HG02678 (cell line): ENCODE measurements at regions not wholly inside any gene's neighbourhood (a gene's known extent, or its start where the extent isn't known, plus 50 kb on each side); places are given as distances from the start of the nearest gene placed in this dataset.

Experiments
- ATAC-seq: cut with Tn5 transposase; IDR thresholded peaks from one replicate; pipeline ENCODE4 v1.9.1; 2021; ENCODE audit warnings: mild to moderate bottlenecking, moderate library complexity; ENCODE audit not compliant: unreplicated experiment

GRCh38 chr6:33869826-33870423, 66.1 kb upstream of the MLN start:
- no peak for ATAC-seq

DNA sequence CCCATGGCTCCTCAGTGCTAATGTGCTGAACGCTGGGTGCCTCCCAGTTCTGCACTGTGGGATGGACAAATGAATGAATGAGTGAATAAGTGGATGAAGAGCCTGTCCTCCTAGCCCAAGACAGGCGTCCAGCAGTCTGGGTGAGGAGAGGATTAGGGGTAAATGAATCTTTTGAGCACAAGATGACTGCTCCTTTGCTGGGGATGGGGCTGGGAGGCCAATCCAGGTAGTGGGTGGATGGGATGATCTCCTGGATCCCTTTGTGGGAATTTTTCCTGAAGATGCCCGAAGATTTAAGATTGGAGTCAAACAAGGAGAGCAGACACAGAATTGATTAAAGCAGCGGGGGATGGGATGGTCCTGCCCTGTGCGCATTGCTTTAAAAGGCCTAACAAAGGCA, 65.3 kb upstream of the MLN start:
- ATAC-seq: no peak

GRCh38 chr6:33868141-33868540, 64.3 kb upstream of the MLN start:
- no peak for ATAC-seq

- ATAC-seq: no peak
Measured at GRCh38 chr6:33865478-33866077, 61.8 kb upstream of the MLN start.

GRCh38 chr6:33863723-33864440, 60.1 kb upstream of the MLN start:
- ATAC-seq: no peak

DNA sequence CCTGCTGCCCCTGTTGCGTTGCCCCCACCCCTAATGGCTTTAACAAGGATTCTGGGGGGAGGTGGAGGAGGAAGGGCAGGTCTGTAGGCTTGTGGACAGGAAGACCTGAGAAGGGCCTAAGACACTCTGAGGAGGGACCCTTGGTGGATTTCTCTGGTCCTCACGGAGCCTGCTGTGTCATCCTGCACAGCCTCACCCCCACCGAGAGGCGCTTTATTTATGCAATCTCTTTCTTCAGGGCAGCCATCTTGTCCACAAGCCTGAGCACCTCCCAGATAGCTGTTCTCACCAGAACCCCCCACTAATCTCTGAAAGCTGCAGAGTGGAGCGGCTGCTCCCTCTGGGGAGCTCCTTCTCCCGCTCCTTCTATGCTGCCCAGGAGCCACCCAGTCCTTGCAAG, 59.3 kb upstream of the MLN start:
- no peak for ATAC-seq

- ATAC-seq: no peak
Measured at GRCh38 chr6:33862536-33862935, 58.7 kb upstream of the MLN start.

GRCh38 chr6:33861722-33862121, 57.9 kb upstream of the MLN start:
- ATAC-seq: no peak

DNA sequence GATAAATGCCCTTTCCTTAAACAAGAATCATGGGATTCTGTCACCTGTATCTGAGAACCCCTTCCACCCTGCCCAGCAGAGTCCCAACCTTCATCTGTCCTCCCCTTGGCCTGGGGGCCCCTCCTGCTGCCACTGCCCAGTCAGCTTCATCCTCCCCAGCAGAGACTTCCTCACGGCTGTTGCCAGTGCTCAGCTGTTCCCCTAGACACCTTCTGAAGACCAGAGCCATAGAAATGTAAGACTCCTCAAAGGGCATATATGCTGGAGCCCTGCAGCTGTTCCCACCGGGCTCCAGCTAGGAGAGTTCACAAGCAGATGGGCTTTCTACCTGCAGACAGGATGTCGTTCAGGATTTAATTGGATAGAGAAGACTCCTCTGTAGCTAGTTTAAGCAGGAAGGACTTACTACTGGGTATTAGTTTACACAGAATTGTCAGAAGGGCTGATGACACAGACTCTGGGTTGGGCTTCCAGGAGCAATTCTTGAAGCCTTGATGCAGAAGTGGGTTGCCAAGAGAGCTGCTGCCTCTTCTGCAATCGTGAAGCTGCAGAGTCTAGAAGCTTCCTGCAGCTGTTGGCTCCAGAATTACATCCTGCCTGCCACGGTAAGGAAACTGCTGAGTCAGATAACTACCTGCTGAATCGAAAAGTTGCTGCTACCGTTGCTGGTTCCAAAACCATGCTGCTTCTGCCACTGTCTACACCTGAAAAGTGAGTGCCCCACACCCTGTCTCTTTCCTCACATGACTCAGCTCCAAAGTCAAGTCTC, 57.1 kb upstream of the MLN start:
- no peak for ATAC-seq

DNA sequence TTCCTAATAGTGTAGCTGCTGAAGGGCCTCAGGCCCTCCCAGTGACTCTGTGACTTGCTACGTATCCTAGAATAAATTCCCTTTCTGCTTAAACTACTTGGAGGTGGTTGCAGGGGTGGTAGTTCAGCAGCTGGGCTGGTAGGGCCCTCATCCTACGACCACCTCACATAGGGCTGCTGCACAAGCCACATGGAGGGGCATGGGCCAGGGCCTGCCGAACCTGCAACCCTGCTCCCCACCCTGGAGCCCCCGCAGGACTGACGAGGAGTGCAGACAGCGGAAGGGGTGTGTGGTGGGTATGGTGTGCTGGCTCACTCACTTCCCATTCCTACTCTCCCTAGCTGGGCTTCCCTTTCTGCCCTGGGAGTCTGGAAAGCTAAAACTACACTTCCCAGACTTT, 56.2 kb upstream of the MLN start:
- no peak for ATAC-seq

DNA sequence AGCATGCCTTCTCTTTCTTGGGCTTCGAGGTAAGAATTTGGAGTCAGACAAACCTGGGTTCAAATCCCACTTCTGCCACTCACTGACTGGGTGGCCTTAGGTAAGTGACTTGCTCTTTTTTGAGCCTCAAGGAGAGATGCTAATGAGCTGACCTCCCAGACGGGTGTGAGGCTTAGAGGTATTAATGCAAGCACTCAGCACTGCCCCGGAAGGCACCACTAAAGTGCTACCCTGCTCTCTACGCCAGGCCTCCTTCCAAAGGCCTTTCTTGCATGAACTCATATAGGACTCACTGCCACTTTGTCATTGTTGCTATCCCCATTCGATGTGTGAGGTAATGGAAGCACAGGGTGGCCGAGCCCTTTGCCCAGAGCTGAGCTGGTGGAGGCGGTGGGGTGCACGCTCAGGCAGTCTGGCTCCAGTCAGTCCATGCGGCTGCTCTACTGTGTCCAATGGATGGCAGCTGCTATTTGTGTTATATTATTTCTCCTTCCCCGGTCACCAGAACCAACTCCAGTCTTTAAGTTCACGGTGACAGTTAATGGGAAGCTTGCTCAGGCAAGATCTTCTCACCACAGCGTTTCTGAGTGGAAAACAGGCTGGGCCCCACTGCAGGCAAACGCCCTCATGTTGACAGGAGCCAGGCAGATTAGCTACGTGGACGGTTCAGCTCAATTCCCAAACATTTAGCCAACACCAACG, 55.2 kb upstream of the MLN start:
- no peak for ATAC-seq

DNA sequence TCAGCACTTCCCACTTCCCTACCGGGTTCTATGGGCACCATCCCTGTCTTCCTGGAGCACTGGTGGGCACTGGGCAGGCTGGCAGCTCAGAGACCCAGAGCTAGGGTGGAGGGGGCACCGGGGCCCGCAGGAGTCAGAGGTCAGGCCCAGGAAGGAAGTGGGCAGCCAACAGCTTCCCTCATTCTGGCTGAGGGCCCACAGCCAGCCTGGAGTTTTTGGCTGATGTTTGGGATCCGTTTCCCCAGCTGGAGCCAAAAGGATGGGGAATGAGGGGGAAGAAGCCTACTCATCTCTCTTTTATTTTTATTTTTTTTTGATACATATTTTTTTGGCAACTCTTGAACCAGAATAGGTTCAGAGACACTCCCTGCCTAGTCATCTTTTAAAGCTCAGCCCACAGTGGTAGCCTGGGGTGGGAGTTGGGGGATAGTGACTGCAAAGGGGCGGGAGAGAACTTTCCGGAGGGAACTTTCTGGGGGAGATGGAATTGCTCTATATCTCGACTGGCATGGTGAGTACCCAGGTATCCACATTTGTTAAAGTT, 54.2 kb upstream of the MLN start:
- no peak for ATAC-seq

DNA sequence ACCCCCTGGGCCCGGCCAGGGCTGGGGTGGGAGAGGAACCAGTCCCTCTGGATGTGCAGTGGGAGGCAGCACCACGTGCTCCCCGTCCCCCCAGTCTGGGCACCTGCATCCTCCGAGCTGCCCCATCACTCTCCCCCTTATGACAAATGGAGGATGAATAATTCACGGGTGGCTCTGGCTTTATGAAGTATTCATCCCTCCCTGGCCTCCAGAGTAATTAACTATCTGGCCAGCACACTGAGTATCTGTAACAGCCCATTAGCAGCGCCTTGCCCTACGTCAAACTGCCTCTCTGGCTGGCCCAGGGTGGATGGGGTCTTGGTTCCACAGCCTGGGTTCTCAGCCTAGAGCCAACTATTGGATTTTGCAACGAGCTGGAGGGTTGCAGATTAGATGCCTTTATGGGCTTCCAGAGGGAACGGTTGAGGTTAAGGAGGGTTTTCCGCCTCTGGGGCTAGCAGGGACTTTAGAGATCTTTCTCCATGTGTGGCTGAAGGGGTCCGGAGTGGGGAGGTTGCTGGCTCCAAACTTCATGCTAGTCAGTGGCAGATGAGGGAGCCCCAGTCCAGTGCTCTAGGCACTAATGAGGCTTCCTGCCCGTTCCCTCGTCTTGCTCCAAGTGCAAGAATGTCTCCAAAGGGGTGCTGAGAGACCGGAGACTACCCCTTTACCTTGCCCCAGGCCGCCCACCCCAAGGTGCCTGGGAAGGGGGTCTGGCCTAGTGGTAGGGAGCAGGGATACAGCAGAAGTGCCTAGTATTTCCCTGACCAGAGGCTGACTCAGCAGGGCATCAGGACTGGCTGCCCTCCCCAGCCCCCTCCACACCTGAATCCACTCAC, 53.5 kb upstream of the MLN start:
- no peak for ATAC-seq

DNA sequence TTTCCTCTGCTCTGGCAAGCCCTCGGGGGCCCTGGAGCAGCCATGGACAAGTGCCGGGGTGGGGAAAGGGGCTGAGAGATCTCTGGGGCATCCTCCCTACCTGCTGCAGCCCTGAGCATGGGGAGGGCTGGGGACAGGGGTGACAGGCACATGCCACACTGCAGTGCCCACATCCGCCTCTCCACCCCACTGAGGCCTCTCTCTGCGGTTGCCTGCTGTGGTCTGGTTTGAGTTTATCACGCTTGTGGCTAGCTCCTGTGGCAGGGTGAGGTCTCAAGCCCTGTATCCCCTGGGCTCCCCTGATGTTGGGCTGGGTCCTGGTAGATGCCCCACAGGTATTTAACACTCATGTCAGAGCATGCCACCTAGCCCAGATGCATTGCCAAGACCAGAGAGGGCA, 52.9 kb upstream of the MLN start:
- ATAC-seq: peak; percentile 48

DNA sequence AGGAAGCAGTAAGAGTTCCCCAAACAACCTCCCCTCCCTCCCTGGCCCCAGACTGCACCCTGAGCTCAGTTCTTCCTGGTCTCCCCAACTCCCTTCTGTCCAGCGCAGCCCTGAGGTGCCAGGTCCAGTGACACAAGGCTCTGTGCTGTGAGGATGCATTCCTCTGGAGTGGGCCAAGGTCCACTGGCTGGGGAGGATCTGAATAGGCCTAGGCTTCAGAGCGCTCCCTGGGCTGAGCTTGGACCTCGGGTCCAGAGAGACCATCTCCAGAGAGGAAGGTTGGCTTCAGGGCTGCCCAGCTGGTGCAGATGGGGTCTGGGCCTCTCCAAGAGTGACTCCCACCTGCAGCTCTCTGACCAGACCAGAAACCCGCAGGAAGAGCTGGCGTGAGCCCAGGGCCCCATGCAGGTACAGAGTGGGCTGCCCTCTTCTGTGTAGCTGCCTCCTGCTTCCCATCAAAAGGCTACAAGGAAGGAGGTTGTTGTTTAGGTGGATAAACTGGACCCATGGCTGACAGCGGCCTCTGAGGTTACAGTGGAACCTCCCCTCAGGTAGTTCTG, 52.3 kb upstream of the MLN start:
- ATAC-seq: no peak

- ATAC-seq: no peak
Measured at GRCh38 chr6:33854572-33855030, 50.8 kb upstream of the MLN start.

- no peak for ATAC-seq
Measured at GRCh38 chr6:33853736-33854135, 49.9 kb upstream of the MLN start.
